ENCODE measurements at regions not wholly inside any gene's neighbourhood (a gene's known extent, or its start where the extent isn't known, plus 50 kb on each side); places are given as distances from the start of the nearest gene placed in this dataset.

- H3K4me3 ChIP-seq (ENCODE audit: low read length) = no peak overlapping the region
- TF ChIP-seq CTCF (conservative IDR thresholded peaks at IDR 0.05; ENCODE audit: low read depth, low read length) = no peak
- no peak for DNase-seq (ENCODE audit: low read depth)
Measured at GRCh38 chr12:90303771-90304170, 595.1 kb upstream of the ATP2B1 start.

- DNase-seq (ENCODE audit: low read depth) = no peak
- TF ChIP-seq CTCF (conservative IDR thresholded peaks at IDR 0.05; ENCODE audit: low read depth, low read length) = no peak
- H3K4me3 ChIP-seq (ENCODE audit: low read length) = no peak overlapping the region
Measured at GRCh38 chr12:90301561-90302133, 593.0 kb upstream of the ATP2B1 start.

- no peak overlapping the region for H3K4me3 ChIP-seq (ENCODE audit: low read length)
- no peak for TF ChIP-seq CTCF (conservative IDR thresholded peaks at IDR 0.05; ENCODE audit: low read depth, low read length)
- no peak for DNase-seq (ENCODE audit: low read depth)
Measured at GRCh38 chr12:90301095-90301494, 592.5 kb upstream of the ATP2B1 start.

- DNase-seq (ENCODE audit: low read depth) = no peak
- no peak overlapping the region for H3K4me3 ChIP-seq (ENCODE audit: low read length)
- no peak for TF ChIP-seq CTCF (conservative IDR thresholded peaks at IDR 0.05; ENCODE audit: low read depth, low read length)
Measured at GRCh38 chr12:90299666-90300065, 591.0 kb upstream of the ATP2B1 start.

- DNase-seq (ENCODE audit: low read depth) = no peak
- no peak overlapping the region for H3K4me3 ChIP-seq (ENCODE audit: low read length)
- no peak for TF ChIP-seq CTCF (conservative IDR thresholded peaks at IDR 0.05; ENCODE audit: low read depth, low read length)
Measured at GRCh38 chr12:90299121-90299520, 590.5 kb upstream of the ATP2B1 start.

GRCh38 chr12:90298289-90298948 lies 589.8 kb upstream of the ATP2B1 start:
- no peak for DNase-seq (ENCODE audit: low read depth)
- no peak overlapping the region for H3K4me3 ChIP-seq (ENCODE audit: low read length)
- TF ChIP-seq CTCF (conservative IDR thresholded peaks at IDR 0.05; ENCODE audit: low read depth, low read length) = no peak

- DNase-seq (ENCODE audit: low read depth) = no peak
- no peak for TF ChIP-seq CTCF (conservative IDR thresholded peaks at IDR 0.05; ENCODE audit: low read depth, low read length)
- no peak overlapping the region for H3K4me3 ChIP-seq (ENCODE audit: low read length)
Measured at GRCh38 chr12:90295858-90296257, 587.2 kb upstream of the ATP2B1 start.

All from retinal pigment epithelial cell (primary cell).